NCI-H226 (cell line): ENCODE measurements at regions not wholly inside any gene's neighbourhood (a gene's known extent, or its start where the extent isn't known, plus 50 kb on each side); places are given as distances from the start of the nearest gene placed in this dataset.
A peak's percentile ranks its signal among the peaks of the same experiment; 100 is the strongest.

Experiments used
- DNase-seq: peaks from one replicate; pipeline ENCODE4 v3.0.0-alpha.2; 2015

- no peak for DNase-seq
These were observed 78.0 kb upstream of the TNFSF18 start for GRCh38 chr1:173128742-173129141.

- no peak for DNase-seq
These were observed 76.9 kb upstream of the TNFSF18 start for GRCh38 chr1:173127369-173128307.

GRCh38 chr1:173126421-173126820 is 75.7 kb upstream of the TNFSF18 start:
- peak; percentile 35 for DNase-seq

GRCh38 chr1:173122958-173123852 is 72.5 kb upstream of the TNFSF18 start:
- peak; percentile 97 for DNase-seq

- DNase-seq, result no peak
These were observed 71.7 kb upstream of the TNFSF18 start for GRCh38 chr1:173122344-173122935.

GRCh38 chr1:173118404-173118803 is 67.7 kb upstream of the TNFSF18 start:
- DNase-seq, result no peak

- DNase-seq, result no peak
These were observed 67.0 kb upstream of the TNFSF18 start for GRCh38 chr1:173117761-173118160.

GRCh38 chr1:173117108-173117633 is 66.4 kb upstream of the TNFSF18 start:
- DNase-seq, result no peak

- DNase-seq, result no peak
These were observed 63.6 kb upstream of the TNFSF18 start for GRCh38 chr1:173114346-173114745.

GRCh38 chr1:173113015-173113741 is 62.4 kb upstream of the TNFSF18 start:
- peak; percentile 83 for DNase-seq

GRCh38 chr1:173112129-173112528 is 61.4 kb upstream of the TNFSF18 start:
- peak; percentile 68 for DNase-seq

- DNase-seq, result no peak
These were observed 57.0 kb upstream of the TNFSF18 start for GRCh38 chr1:173107696-173108095.

- DNase-seq, result no peak
These were observed 52.3 kb upstream of the TNFSF18 start for GRCh38 chr1:173103006-173103405.

GRCh38 chr1:173101589-173101988 is 50.8 kb upstream of the TNFSF18 start:
- no peak for DNase-seq

- peak; percentile 24 for DNase-seq
These were observed 49.9 kb upstream of the TNFSF18 start for GRCh38 chr1:173100476-173101107.
